ENCODE measurements at regions not wholly inside any gene's neighbourhood (a gene's known extent, or its start where the extent isn't known, plus 50 kb on each side); places are given as distances from the start of the nearest gene placed in this dataset.

GRCh38 chr1:81489372-81489934 lies 311.3 kb upstream of the ADGRL2 start:
- Histone ChIP-seq H3K36me3 (ENCODE audit: control insufficient read depth in 4 of 4, insufficient read depth in 3 of 4, low read depth in 1 of 4, low read length in 3 of 4) (no peaks in the 10 kb centered on the region), H3K9me3 (ENCODE audit: control insufficient read depth in 4 of 4, low read length in 3 of 4) (peaks cover 0 to 3% (median 0%) of the 10 kb centered on the region in 4 donors), H3K27me3 (ENCODE audit: control insufficient read depth in 4 of 4, insufficient read depth in 4 of 4, low read length in 3 of 4) (no peaks in the 10 kb centered on the region), H3K4me3 (ENCODE audit: low read depth in 1 of 3, low read length in 3 of 3) (no peak overlapping the region), H3K9ac (ENCODE audit: low read depth in 1 of 2, low read length in 2 of 2) (no peak overlapping the region), H3K4me1 (ENCODE audit: control insufficient read depth in 4 of 4, insufficient read depth in 4 of 4, low read length in 3 of 4) (no peaks in the 10 kb centered on the region), H3K27ac (ENCODE audit: low read depth in 1 of 2, low read length in 2 of 2) (no peak overlapping the region)
- WGBS, result 97% methylated on average over 1 of the region's 1 CpG
- DNase-seq (ENCODE audit: low spot score), result no peak
- TF ChIP-seq MAX (IDR thresholded peaks at IDR 0.05) (no peak), FOXA2 (IDR thresholded peaks at IDR 0.05) (no peak), HNF4A (conservative IDR thresholded peaks at IDR 0.05) (no peak), RAD21 (IDR thresholded peaks at IDR 0.05) (no peak), REST (IDR thresholded peaks at IDR 0.05) (no peak), JUND (IDR thresholded peaks at IDR 0.05) (no peak), RXRA (IDR thresholded peaks at IDR 0.05) (no peak), FOXA1 (IDR thresholded peaks at IDR 0.05) (no peak), GABPA (IDR thresholded peaks at IDR 0.05 in 1 of 2, conservative IDR thresholded peaks at IDR 0.05 in 1 of 2) (no peak)

GRCh38 chr1:81484284-81484683 lies 316.4 kb upstream of the ADGRL2 start:
- no peak overlapping the region for H3K4me3 ChIP-seq (ENCODE audit: low read depth in 1 of 3, low read length in 3 of 3)
- no peak for TF ChIP-seq REST (IDR thresholded peaks at IDR 0.05)
- TF ChIP-seq FOXA1 (IDR thresholded peaks at IDR 0.05), result no peak
- no peak for TF ChIP-seq EGR1 (IDR thresholded peaks at IDR 0.05; ENCODE audit: low read depth in 2 of 2)
- TF ChIP-seq HNF4G (IDR thresholded peaks at IDR 0.05), result no peak
- no peak for TF ChIP-seq YY1 (IDR thresholded peaks at IDR 0.05)
- no peak for TF ChIP-seq RAD21 (IDR thresholded peaks at IDR 0.05)
- no peak for TF ChIP-seq GABPA (IDR thresholded peaks at IDR 0.05 in 1 of 2, conservative IDR thresholded peaks at IDR 0.05 in 1 of 2)
- no peak for TF ChIP-seq NR2F2 (IDR thresholded peaks at IDR 0.05)
- TF ChIP-seq RXRA (IDR thresholded peaks at IDR 0.05), result no peak
- no peak for TF ChIP-seq CTCF (IDR thresholded peaks at IDR 0.05; ENCODE audit: low read depth, low read length, missing input control)
- no peak for TF ChIP-seq FOXA2 (IDR thresholded peaks at IDR 0.05)
- no peak for TF ChIP-seq HNF4A (conservative IDR thresholded peaks at IDR 0.05)
- no peak for TF ChIP-seq TAF1 (conservative IDR thresholded peaks at IDR 0.05)
- no peak for TF ChIP-seq ZBTB33 (IDR thresholded peaks at IDR 0.05)
- peaks cover 0 to 3% (median 0%) of the 10 kb centered on the region in 4 donors for H3K9me3 ChIP-seq (ENCODE audit: control insufficient read depth in 4 of 4, low read length in 3 of 4)
- no peaks in the 10 kb centered on the region for H3K36me3 ChIP-seq (ENCODE audit: control insufficient read depth in 4 of 4, insufficient read depth in 3 of 4, low read depth in 1 of 4, low read length in 3 of 4)
- no peaks in the 10 kb centered on the region for H3K4me1 ChIP-seq (ENCODE audit: control insufficient read depth in 4 of 4, insufficient read depth in 4 of 4, low read length in 3 of 4)
- no peak for DNase-seq (ENCODE audit: low spot score)
- WGBS, result 68% methylated on average over 2 of the region's 2 CpGs
- H3K9ac ChIP-seq (ENCODE audit: low read depth in 1 of 2, low read length in 2 of 2), result no peak overlapping the region
- no peak overlapping the region for H3K27ac ChIP-seq (ENCODE audit: low read depth in 1 of 2, low read length in 2 of 2)
- H3K27me3 ChIP-seq (ENCODE audit: control insufficient read depth in 4 of 4, insufficient read depth in 4 of 4, low read length in 3 of 4), result peaks cover 0 to 2% (median 0%) of the 10 kb centered on the region in 4 donors

All from liver (tissue), 8 donors.